Nucleus accumbens (tissue), 56 donors: ENCODE measurements at regions not wholly inside any gene's neighbourhood (a gene's known extent, or its start where the extent isn't known, plus 50 kb on each side); places are given as distances from the start of the nearest gene placed in this dataset.

ENCODE experiments used
- DNase-seq, 56 donors: peaks; one replicate each; lab custom pipeline; 2025; lab: John Stamatoyannopoulos, UW

GRCh38 chr4:136357556-136357955, 1174.7 kb downstream of the PCDH18 start:
- DNase-seq = no peak

- no peak for DNase-seq
These were observed 1176.3 kb downstream of the PCDH18 start for GRCh38 chr4:136355970-136356369.

DNA sequence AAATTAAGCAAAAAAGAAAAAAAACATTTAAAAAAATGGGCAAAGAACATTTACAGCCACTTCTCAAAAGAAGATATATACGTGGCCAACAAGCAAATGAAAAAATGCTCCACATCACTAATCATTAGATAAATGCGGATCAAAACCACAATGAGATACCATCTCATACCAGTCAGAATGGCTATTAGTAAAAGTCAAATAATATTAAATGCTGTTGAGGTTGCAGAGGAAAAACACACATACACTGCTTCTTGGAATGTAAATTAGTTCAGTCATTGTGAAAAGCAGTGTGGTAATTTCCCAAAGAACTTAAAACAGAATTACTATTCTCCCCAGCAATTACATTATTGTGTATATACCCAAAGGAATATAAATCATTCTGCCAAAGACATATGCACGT, 1189.0 kb downstream of the PCDH18 start:
- no peak for DNase-seq

DNA sequence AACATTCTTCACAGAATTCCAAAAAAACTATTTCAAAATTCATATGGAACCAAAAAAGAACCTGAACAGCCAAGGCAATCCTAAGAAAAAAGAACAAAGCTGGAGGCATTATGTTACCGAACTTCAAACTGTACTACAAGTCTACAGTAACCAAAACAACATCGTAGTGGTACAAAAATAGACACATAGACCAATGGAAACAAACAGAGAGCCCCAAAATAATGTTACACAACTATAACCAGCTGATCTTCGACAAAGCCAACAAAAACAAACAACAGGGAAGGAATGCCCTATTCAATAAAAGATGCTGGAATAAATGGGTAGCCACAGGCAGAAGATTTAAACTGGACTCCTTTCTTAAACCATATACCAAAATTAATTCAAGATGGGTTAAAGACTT, 1189.6 kb downstream of the PCDH18 start:
- no peak for DNase-seq

- DNase-seq = no peak
These were observed 1195.1 kb downstream of the PCDH18 start for GRCh38 chr4:136337216-136337615.

GRCh38 chr4:136336479-136336878, 1195.8 kb downstream of the PCDH18 start:
- DNase-seq = no peak

DNA sequence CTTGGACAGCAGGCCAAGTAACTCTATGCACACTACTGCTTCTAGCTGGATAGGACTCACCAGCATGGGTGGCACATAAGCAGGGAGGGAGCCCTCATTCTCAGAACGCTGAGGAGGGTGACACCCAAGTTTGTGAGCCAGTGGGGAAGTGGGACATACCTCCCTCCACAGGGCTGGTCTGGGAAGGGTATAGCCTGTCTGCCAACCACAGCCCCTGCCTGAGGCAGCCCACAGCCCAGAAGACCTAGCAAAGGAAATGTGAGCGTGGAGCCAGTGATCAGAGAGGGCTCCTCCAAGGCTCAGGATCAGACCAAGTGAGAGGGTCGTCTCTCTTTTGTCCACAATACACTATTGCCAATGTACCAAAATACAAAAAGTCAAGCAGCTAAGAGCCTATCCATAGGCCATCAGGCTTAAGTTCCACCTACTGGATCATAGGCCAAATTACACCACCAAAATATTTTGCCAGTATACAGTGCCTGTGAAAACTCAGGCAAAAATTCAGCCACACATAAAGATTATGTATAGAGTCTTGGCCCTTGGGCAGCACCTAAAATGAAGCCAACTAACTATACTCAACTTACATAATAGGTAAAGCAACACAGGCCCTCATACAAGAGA, 1203.1 kb downstream of the PCDH18 start:
- DNase-seq = no peak

- no peak for DNase-seq
These were observed 1204.2 kb downstream of the PCDH18 start for GRCh38 chr4:136328131-136328530.

DNA sequence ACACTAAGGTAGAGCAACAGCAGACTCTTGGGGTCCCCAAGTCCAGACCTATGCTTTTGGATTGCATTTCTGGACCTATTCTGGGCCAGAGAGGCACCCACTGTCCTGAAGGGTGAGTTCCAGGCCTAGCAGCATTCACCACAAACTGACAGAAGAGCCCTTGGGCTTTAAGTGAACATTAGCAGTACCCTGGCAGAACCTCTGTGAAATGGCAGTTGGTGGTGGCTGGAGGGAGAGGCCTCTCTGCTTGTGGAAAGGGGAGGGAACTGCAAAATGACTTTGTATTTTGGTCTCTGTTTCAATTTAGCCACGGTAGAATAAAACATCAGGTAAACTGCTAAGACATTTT, 1211.9 kb downstream of the PCDH18 start:
- no peak for DNase-seq

DNA sequence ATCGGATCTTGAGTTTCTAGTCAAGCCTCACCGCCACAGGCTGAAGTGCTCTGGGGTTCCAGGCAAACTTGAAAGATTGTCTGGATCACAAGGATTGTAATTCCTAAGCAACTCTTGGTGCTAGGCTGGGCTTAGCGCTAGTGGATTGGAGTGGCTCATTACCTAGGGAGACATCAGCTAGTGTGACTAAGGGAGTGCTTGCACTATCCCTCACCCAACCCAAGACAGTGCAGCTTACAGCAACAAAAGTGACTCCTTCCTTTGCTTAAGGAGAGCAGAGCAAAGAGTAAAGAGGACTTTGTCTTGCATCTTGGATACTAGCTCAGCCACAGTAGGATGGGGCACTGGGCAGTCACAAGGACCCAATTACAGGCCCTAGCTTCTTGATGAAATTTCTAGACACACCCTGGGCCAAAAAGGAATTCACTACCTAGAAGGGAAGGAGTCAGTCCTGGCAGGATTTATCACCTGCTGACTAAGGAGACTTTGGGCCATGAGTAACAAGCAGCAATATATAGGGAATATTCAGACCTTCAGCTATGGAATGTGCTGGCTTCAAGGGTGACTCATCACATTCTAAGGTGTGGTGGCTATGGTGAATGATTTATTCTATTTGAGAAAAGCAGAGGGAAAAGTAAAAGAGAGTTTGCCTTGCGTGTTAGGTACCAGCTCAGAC, 1212.4 kb downstream of the PCDH18 start:
- DNase-seq = no peak

DNA sequence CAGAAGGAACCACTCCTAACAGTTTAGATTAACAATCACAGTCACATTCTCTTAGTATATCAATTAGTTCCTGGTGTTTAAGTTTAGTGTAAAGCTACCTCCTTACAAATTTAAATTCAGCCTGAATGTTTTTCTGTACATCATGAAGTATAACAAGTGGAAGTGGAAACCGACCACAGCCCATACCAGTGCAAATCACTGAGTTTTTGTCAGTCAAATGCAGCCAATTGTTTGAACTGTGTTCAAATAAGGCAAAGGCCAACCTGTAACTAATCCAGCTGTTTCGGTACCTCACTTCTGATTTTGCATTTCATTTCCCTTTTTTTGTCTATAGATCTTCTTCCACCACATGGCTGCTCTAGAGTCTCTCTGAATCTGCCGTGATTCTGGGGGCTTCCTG, 1215.3 kb downstream of the PCDH18 start:
- no peak for DNase-seq

GRCh38 chr4:136314686-136315085, 1217.6 kb downstream of the PCDH18 start:
- no peak for DNase-seq

DNA sequence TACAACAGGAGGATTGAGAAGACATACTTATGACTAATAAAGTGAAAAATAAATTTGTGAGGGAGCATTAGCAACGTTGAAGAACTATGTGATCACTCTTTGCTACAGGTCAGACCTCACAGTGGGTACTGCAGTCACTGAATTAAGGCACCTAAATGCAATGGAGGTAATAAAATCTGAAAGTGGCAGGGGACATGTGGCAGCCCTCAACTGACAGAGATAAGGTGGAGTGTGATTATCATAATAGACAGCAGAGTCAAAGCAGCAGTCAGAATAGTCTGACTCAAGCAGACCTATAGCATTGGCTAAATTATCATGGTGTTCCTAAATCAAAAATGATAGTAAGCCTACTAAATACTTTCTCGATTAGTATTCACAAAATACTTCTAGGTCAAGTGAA, 1220.5 kb downstream of the PCDH18 start:
- DNase-seq = no peak

DNA sequence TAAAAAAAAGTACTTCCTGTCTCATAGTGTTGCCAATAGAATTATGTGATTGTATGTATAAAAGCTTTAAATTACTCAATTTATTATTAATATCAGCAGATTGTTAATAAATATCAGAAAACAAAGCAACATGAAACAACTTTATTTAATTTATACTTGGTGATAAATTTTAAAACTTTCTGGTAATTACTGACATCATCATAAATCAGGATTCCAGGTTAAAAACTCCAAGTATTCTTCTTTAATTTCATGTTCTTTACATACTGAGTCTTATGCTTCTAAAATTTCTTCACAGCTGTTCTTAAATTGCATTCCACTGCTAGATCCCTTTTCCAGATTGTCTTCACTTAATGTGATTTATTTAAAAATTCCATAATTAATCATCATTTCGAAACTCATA, 1224.5 kb downstream of the PCDH18 start:
- DNase-seq = no peak

DNA sequence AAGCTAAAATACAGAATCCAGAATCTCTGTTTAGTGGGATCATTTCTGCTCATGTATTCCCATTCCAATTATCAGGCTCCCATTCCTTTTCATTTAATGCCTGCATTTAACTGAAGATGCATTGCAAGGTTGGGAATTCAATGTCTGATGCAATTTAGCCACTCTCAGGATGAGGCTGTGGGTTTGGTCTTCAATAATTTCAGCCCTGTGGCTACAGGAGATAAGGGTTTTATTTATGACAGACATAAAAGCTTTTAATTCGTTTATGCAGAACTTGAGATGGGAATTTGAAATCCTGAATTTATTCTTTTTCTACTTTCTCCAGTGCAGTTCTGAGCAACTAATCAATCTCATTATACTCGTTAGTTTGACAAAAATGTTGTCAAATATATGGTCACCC, 1225.9 kb downstream of the PCDH18 start:
- DNase-seq = no peak

- DNase-seq = no peak
These were observed 1229.7 kb downstream of the PCDH18 start for GRCh38 chr4:136302566-136302965.

DNA sequence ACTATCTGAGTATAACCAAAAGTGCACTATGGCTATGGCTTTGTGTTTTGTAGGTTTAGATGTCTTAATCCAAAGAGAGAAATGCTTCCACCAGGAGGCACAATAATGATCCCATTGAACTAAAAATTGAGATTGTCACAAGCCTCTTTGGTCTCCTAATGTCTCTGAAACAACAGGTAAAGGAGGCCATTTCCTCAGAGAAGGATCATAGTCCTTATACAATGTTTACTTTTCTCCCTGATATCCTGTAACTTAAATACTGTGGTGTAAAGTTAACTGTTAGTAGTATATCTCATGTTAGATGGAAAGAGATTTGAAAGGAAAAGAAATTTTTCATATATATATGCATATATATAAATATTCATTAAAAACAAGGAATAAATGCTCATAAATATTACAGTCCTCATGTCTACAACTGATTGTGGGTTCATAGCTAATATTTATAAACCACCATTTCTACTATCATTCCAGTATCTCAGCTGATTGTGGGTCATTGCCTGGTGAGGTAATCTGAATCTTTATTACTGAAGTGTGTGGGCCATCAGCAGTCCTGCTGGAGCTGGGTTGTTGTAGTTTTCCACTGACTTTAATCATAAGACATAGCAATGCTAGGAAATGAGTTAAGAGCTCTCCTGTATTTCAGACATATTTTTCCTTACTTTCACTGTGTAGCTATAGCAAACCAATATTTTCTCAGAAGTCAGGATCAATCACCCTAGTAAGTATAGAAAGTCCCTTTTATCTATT, 1230.4 kb downstream of the PCDH18 start:
- no peak for DNase-seq

DNA sequence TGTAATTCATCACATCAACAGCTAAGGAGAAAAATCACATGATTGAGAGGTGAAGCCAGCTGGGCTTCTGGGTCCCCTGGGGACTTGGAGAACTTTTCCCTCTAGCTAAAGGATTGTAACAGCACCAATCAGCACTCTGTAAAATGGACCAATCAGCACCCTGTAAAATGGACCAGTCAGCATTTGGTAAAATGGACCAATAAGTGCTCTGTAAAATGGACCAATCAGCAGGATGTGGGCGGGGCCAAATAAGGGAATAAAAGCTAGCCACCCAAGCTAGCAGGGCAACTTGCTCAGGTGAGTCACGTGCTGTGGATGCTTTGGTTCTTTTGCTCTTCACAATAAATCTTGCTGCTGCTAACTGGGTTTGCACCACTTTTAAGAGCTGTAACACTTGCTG, 1248.3 kb downstream of the PCDH18 start:
- no peak for DNase-seq

DNA sequence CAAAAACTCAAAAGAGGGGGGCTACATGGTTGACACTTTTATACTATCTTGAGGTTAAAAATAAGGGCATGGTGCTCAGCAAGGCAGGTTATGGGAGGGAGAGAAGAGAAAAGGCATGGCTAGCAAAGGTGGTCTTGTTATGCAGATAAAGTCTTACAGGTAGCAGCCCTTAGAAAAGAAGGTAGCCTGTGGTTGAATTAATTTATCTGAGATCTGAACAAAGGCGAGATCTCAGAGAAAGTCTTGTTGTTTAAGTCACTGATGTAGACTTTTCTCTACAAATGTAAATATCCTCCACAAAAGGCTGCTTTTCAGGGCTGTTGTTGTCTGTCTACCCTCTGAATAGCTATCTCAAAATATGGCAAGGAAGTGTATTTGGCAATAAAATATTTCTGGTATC, 1250.4 kb downstream of the PCDH18 start:
- DNase-seq = no peak

DNA sequence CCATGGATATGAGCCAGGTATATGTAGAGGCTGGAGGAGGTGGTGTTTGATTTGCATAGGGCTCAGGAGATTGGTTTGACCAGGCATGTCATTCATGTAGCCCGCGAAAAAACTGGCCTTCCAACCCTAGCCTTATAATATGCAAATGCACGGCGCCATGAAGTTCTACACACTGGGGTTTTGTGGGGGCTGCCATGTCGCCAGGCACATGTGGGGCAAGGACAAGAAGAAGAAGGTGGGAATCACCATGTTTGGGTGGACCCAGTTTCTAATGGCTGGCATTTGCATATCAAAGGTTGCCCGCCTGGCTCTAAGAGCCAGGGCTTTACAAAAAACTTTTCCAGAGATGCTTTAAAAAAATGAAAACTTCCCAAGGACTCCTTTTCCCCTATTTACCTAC, 1251.0 kb downstream of the PCDH18 start:
- no peak for DNase-seq

GRCh38 chr4:136277741-136278140, 1254.6 kb downstream of the PCDH18 start:
- DNase-seq = no peak

DNA sequence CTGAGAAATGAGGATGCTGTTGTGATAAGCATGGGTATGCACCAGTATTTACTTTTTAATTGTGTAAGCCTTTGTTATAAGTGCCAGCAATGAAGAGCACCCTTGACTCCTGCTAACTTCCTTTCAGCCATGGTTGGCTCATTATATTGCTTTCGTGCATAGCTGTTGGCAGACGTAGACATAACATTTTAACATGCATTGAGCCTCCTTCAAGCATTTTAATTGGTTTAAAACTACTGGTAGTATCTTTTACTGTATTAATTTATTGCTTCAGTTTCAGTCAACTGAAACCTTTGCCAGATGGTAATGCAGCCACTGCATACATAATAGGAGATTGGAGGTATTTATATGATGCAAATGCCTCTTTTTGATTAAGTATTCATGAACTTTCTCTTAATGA, 1285.4 kb downstream of the PCDH18 start:
- DNase-seq = no peak
